AML-193 (cell line): ENCODE measurements at regions not wholly inside any gene's neighbourhood (a gene's known extent, or its start where the extent isn't known, plus 50 kb on each side); places are given as distances from the start of the nearest gene placed in this dataset.
"Not testable (repeated sequence)": the region's sequence is repeated elsewhere in the genome, so short reads cannot be mapped to it uniquely, and the experiment has no call there.

Experiments
- DNase-seq, 2 experiments: peaks; one replicate each; lab custom pipeline; 2025; lab: John Stamatoyannopoulos, UW

- DNase-seq: no peak
Observed at GRCh38 chr12:114815026-114815795, 131.2 kb upstream of the TBX3 start.

- DNase-seq: no peak
Observed at GRCh38 chr12:114812858-114813761, 129.1 kb upstream of the TBX3 start.

GRCh38 chr12:114812384-114812783 lies 128.4 kb upstream of the TBX3 start:
- DNase-seq: no peak

- no peak for DNase-seq
Observed at GRCh38 chr12:114809097-114809496, 125.1 kb upstream of the TBX3 start.

- DNase-seq: not testable (repeated sequence)
Observed at GRCh38 chr12:114801381-114801780, 117.4 kb upstream of the TBX3 start.

- DNase-seq: not testable (repeated sequence)
Observed at GRCh38 chr12:114800566-114800965, 116.6 kb upstream of the TBX3 start.

GRCh38 chr12:114799574-114800487 lies 115.9 kb upstream of the TBX3 start:
- DNase-seq: no peak

GRCh38 chr12:114794049-114794558 lies 110.1 kb upstream of the TBX3 start:
- DNase-seq: no peak

GRCh38 chr12:114790276-114790675 lies 106.3 kb upstream of the TBX3 start:
- DNase-seq: no peak

- no peak for DNase-seq
Observed at GRCh38 chr12:114789821-114790220, 105.8 kb upstream of the TBX3 start.

GRCh38 chr12:114789276-114789675 lies 105.3 kb upstream of the TBX3 start:
- no peak for DNase-seq

- DNase-seq: no peak
Observed at GRCh38 chr12:114784526-114784925, 100.6 kb upstream of the TBX3 start.

GRCh38 chr12:114783089-114783618 lies 99.2 kb upstream of the TBX3 start:
- no peak for DNase-seq

GRCh38 chr12:114780746-114781399 lies 96.9 kb upstream of the TBX3 start:
- no peak for DNase-seq

- DNase-seq: no peak
Observed at GRCh38 chr12:114779647-114780046, 95.7 kb upstream of the TBX3 start.

- no peak for DNase-seq
Observed at GRCh38 chr12:114779186-114779585, 95.2 kb upstream of the TBX3 start.

- DNase-seq: no peak
Observed at GRCh38 chr12:114776731-114777442, 92.9 kb upstream of the TBX3 start.

- DNase-seq: no peak
Observed at GRCh38 chr12:114774699-114775098, 90.7 kb upstream of the TBX3 start.

GRCh38 chr12:114774197-114774596 lies 90.2 kb upstream of the TBX3 start:
- DNase-seq: no peak

GRCh38 chr12:114770323-114770722 lies 86.3 kb upstream of the TBX3 start:
- DNase-seq: no peak
